ENCODE measurements at regions not wholly inside any gene's neighbourhood (a gene's known extent, or its start where the extent isn't known, plus 50 kb on each side); places are given as distances from the start of the nearest gene placed in this dataset.

DNA sequence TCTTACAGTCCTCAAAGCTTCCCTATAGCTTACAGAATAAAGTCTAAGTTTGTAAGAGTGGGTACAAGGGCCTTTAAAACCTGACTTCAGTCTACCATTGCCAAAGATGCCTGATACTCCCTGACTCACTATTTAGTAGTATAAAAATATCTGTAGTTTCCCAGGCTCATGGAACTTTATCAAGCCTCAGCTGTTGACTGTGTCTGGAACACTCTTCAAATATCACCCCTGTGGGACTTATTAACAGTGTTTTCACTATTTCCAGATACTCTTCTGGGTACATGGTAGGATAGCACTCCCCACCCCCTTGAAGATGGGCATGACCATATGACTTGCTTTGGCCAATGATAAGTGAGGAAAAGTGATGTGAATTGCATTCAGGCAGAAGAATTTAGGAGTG lies 105.3 kb upstream of the TENT5A start:
- DNase-seq: no peak

DNA sequence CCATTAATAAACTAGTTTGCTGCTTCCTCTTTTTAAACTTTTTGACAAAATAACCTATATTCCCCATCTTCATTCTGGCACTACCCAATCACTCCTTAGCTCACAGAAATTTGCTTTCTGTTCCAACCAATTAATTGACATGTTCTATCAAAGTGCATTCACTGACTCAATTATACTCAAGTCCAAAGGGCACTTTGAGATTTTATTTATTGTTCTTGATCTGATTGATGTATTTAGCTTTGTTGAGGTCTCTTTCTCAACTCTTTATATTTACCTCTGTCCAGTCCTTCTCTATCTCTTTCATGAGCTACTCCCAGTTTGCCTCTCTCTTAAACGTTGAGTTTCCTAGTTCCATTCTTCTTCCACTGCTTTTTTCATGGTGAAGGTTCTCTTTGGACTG lies 104.4 kb upstream of the TENT5A start:
- DNase-seq: no peak

DNA sequence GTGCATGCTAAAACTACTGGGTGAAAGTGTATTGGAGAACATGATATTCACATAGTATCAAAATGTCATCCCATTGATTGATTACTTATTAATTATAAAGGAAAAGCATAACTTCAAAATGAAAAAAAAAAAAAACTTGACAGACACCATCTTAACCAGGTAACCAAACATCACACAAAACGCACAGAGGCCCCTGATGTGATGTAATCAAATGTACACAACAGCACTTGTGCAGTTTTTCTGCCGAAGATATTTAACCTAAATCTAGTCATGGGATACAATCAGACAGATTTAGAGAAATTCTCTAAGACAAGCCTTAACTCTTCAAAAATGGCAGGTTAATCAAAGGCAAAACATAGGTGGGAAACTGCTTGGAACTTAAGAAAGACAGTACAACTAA lies 102.0 kb upstream of the TENT5A start:
- no peak for DNase-seq

DNA sequence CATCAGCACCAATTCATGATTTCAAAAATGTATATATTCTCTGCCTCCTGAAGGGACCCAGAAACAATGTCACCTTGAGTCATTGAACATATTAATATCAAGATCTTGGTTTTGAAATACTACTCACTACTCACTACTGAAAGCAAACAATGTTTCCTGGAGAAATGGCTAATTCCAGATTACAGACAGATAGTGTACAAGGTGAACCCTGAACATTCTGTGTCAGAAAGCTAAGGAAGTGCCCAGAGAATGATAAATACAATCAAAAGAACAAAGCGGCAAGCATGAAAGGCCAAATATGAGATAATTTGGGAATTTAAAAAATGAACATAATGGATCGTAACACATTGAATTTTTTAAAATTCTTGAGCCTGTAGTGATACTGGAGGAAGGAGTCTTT lies 101.5 kb upstream of the TENT5A start:
- DNase-seq: no peak

DNA sequence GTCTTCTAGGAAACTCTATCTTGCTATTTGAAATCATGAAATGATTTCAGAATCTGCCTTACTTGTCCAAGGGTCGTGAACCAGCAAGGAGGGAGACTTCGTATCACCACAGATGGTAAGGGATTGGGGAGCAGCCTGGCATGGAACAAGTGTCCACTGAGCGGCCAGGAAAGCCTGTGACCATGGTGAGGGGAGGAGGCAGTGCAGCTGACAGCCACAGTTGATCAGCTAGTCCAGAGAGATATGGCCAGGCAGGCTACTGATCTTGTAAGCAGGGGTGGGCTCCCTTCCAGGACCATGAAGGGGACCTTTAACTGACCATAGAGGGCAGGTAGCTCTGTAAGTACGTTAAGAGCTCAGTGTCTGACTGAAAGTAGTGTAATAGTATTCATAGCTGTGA lies 96.8 kb upstream of the TENT5A start:
- DNase-seq: no peak

DNA sequence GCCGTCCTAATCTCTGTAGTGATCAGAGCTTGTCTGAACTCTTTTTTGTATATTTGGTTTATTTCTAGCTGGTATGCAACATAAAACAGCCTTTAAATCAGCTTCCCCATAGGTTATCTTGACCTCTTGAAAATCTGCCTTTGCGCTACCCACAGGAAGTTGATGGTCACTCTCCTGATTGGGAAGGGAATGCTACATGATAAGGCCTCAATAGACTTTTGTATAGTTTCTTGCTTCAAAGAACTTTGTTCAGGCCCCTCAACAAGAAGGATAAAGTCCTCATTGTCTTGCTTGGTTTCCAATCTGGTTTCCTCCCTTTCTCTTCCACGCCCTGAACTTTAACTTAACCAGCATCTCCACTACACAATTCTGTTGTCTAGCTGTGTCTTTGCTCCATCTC lies 95.4 kb upstream of the TENT5A start:
- DNase-seq: no peak

DNA sequence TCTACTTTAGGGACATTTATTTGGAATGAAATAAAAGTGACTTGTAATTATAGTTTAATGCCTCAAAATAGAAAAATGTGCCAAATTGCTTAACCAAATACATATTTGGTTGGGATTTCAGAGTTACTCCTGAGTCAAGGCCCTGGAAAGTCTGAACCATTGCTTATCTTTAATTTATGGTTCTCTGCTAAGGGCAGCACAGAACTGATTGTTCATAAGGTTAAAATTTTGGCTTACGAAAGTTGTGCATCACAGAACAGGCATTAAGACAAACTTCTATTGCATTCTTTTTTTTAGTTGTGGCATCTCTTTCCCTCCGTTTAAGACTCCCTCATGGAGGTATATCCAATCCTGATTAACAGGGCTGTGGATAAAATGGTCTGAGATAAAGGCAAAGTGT lies 92.2 kb upstream of the TENT5A start:
- no peak for DNase-seq

DNA sequence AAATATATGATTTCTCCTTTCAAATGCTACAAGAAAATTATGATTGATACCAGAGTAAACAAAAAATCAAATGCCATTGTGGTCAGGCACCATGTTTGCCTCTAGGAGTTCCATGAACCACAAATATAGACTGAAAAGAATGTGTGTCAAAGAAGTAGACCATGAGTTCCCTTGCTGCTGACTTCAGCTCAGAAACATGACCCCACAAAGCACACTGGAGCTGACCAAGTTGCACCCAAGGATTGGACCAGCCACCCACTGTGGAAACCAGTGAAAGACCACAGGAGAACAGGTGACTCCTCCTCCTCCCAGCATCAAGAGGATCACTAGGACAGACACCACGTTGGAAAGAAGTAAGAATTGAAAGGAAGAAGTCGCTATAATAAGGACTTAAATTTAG lies 90.8 kb upstream of the TENT5A start:
- no peak for DNase-seq

DNA sequence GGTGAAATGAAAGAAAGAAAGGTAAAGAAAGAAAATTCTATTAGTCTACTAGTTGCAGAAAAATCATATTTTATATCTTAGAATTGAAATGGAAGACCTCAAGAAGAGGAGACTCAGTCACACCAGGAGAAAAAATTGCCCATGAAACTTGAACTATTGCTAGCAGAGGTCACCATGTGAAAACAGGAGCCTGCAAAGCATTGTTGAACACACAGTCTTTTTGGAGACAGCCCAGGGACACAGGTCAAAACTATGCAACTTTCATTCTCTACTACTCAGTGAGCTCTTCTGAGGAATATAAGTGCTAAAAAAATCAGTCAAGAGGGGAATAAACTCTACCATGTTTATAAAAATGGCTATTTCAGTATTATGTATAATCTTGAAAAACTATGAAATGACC lies 89.8 kb upstream of the TENT5A start:
- no peak for DNase-seq

DNA sequence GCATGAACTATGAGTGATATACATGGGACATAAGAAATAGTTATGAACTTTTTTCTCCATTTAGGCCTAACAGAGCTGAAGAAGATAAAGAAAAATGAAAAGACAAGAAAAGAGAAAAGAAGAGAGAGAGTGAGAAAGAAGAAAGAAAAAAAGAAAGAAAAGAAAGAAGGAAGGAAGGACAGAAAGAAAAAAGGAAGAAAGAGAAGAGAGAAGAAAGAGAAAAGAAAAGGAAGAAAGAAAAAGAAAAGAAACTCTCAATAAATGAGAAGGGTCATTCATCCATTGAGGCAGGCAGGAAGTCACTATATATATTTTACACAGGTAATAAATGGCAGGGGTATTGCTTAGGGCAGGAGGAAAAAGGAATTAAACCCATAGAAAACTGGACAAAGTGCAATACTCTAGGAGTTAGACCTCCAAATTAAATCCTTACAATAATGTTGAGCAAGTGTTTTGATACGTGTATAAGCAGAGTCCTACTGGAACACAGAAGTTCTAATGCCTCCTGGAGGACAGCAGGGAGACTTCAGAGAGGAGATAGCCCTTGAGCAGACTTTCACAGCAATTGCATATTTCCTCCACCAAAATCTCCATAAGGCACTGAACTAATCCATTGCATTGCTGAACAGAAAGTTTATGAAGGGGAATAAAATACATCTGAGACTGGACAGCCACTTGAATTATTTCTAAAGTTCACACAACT lies 86.4 kb upstream of the TENT5A start:
- DNase-seq: no peak

DNA sequence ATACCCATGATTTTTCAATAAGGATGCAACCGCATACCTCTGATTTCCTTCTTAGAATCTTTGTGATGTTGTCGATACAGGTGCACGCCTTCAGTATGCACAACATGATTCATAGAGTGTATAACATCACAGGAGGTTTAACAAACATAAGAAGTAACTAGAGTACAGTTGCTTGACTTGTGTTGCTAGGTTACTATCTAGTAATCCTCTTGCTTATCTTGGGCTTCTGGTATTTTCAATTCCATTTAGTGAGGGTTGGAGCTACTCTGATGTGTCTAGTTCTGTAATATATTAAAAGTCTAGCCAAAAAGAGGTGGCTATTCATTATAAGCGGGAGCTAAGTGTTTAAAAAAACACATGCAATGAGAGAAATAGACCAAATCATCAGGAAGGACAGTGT lies 85.5 kb upstream of the TENT5A start:
- no peak for DNase-seq

DNA sequence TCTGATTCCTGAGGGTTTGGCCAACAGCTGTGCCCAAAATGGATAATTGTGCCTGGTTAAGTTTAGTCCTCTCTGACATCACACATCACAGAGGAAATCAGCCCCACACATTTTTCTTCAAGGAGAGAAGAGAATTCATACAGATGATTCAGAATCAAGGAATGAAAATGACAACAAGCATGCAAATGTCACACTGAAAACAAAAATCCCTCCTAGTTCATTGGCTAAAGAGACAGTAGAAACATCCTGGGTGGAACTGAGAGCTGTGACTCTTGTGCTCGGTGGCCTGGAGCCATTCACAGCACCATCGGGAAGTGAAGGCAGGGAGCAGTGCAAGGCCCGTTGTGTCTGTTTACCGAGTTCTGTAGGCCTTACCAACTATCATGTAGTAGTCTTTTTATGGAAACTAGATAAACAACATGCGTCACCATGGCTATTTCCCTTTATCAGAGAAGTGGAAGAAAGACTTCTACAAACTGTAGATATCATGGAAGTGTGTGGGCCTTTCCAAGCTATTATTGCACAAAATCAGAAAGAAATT lies 81.7 kb upstream of the TENT5A start:
- DNase-seq: no peak

DNA sequence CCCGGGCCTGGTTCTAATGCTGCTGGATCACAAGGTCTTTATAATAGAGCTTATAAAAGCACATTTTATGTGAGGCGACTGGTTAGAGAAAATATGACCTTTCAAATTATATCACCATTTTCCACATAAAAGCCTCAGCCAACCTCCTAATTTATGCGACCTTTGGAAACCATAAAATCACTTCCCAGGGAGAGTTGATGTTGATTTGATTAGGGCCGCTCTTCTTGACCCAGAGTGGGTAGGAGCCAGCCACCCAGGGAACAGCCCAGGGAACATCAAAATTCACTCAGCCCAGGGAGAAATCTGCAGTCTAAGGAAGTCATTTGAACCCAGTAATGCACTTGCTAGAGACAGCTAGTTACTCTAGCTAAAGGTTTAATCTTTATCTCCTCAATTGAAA lies 79.8 kb upstream of the TENT5A start:
- DNase-seq: no peak

DNA sequence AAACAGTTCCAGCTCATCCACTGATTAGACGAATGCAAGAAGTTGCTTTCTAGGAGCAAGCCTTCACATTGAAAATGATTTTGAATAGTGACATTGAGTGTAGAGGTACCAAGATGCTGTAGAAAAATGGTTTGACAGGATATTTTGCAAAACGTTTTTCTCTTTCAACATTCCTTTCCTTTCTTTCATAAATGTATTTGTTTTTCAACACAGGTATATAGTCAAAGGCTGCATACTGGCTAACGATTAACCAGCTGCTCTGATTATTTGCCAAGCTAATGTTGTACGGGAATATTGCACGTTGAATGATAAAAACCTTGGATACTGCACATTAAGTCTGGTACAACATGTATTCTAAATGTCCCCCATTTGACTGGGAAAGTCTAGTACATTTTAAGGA lies 78.8 kb upstream of the TENT5A start:
- no peak for DNase-seq

DNA sequence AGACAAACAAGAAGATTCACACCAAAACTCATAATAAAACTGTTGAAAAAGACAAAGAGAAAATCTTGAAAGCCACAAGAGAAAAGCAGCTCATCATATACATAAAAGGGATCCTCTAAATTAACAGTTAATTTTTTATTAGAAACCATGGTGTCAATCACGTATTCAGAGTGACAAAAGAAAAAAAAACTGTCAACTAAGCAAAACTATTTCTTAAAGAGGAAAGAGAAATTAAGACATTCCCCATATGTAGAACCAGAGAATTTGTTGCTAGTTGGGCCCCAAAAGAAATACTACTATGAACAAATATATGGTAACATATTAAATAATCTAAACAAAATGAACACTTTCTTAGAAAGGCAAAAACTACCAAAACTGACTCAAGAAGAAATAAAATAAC lies 74.3 kb upstream of the TENT5A start:
- DNase-seq: no peak

DNA sequence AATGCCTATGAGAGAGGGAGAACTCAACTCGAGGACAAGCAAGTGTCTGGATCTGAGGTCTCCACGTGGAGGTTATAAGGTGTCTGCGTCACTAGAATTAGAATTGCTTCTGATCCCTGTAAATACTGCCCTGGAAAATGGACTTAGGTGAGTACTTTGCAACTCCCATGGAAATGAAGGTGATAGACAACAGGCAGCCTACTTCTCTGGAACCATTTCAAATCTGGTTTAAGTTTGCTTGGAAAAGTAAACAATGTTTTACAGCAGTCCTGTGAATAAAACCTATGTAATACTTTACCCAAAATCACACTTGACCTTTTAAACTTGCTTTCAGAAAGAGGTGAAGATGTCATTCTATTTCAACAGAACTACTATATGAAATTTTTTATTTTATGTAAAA lies 70.1 kb upstream of the TENT5A start:
- DNase-seq: no peak

DNA sequence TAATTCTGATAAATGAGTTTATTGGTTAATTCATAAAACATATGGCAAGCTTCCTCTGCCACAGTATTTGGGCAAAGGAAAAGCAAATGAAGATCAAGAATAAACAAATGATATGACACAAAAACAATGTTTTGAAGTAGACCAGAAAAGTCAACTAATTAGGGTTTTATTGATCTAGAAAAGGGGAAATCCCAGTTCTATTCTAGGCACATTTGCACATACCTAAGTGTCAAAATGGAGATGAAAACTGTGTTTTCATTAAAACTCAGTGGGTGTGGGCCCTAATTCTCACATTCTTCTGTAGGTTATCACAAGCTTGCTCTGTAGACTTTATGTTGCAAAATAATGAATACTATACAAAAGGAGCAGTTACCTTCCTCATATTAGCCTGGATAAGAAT lies 69.0 kb upstream of the TENT5A start:
- no peak for DNase-seq

DNA sequence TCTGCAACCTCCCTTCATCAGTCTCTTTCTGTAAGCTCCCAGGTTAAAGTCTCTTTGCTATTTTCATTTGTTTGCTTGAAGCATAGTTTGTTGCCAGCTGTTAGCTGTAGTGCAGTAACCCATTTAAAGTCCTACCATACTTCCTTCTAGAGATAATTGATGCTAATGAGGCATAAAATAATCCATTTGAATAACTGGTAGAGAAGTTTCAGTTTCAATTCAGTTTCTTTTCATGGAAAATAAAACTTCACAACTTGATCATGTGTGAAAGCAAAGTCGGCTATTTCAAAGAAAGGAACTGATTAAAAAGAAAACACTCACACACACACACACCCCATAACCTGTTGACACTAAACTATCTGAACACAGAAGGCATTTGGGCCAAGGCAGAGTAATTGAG lies 68.5 kb upstream of the TENT5A start:
- no peak for DNase-seq

DNA sequence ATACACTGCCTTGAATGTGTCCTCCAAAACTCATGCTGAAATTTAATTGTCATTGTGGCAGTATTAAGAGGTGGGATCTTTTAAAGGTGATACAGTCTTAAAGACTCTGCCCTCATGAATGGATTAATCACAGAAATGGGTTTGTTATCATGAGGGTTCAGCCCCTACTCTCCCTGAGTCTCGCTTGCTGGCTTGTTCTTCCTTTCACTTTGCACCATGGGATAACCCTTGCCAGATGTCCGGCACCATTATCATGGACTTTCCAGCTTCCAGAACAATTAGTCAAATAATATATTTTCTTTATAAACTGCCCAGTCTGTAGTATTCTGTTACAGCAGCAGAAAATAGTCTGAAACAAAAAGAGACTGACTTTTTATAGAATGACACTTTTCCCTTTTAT lies 67.9 kb upstream of the TENT5A start:
- no peak for DNase-seq

DNA sequence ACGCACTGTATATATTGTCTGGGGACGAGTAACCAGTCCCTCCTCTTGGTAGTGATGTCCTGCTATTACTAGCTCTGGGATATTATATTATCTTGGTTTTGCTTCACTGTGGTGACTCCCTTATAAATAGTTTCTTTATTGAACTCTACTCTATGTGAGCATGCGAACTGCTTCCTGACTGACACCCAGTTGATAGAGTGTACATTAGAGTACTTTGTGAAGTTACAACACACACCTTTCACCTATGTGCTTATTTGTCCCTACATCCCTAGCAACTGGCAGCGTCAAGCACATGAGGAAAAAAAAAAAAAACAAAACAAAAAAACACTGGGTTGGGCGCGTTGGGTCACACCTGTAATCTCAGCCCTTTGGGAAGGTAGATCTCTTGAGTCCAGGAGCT lies 67.3 kb upstream of the TENT5A start:
- no peak for DNase-seq

DNA sequence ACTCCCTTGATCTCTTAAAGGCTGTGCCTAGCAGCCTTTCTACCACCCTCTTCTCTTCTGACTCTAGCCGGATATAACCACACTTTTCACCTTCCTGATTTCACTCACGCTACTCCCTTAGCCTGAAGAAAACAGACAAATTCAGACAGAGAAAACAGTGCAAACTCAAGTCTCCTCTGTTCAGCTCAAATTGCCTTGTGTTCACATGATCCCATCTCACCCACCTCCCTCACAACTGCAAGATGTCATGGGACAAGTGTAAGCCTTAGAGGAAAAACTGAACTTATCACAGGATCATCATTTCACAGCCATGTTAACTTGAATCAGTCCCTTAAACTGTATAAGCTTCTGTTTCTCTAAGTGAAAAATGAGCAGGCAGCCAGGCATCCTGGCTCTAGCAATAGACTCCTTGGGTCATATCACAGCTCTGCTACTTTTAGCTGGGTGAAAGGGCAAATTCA lies 66.5 kb upstream of the TENT5A start:
- DNase-seq: no peak

DNA sequence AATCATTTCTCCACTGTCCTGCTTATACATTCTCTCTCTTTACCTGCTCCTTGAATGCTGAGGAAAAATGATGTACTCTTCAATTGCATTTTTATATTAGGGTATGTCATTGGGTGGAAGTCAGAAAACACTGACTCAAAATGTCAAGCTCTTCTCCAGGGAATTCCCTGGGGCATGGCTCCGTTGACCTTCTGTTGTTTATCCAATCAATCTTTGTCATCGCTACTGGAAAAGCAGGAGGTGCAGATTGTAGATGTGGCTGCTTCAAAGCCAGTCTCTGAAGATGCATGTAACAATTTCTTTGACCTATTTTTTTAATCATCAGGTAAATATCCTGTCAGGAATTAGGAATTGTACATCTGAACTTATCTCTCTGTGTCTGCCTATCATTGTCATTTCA lies 63.9 kb upstream of the TENT5A start:
- DNase-seq: no peak

DNA sequence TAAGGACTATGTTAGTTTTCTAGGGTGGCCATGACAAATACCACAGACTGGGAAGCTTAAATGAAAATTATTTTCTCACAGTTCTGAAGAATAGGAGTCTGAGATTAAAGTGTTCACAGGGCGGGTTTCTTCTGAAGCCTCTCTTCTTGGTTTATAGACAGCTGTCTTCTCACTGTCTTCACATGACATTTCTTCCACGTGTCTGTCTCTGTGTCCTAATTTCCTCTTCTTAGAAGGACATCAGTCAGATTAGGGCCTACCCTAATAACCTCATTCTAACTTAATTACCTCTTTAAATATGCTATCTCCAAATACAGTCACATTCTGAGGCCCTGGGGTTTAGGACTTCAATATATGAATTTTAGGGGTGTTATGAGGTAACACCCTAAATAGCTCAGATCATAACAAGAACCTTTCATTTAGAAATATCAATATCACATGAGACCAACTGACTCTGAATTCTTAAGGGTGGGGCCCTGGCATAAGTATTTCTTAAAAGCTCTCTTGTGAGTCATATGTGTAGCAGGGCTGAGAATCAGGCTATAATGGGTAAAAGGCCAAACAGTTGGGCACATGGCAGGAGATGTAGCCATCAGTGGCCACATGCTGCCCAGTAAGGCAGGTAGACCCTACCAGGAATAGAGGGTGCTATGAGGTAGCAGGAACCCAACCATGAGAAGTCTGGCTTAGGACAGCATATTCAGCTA lies 62.0 kb upstream of the TENT5A start:
- no peak for DNase-seq

DNA sequence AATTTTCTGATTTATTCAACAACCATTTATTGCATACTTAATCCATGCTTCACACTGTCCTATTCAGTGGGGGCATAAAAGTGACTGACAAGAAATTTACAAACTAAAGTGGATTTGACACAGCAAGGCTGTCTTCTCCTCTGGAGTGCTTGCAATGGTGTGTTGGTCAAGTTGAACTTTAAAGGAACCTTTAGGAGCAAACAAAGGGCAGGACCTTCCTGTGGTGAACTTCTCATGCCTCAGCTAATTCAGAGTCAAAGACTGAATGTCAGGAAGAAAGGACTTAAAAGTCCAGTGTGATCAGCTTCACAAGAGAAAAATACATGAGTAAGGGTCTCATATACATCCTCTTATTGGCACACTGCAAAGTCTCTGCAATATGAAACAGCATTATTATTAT lies 60.8 kb upstream of the TENT5A start:
- DNase-seq: no peak

DNA sequence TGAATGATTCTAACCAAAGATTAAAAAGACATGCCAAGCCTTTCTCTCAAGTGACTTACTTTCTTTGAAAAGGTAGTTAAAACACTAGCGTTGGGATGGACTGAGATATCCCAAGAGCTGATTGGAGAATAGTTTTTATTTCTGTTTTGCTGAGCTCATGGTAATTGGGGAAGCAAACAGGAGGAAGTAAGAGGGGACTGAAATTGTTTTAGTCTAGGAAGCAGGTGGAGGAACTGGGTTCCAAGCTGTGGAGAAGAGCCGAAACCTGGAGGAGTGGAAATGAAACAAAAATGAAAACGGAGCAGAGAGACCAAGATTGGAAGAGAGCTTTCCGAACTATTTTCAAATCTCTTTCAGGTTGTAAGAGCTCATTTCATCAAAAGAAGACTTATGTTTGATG lies 59.9 kb upstream of the TENT5A start:
- DNase-seq: no peak
